Activated CD4-positive, alpha-beta T cell treated with anti-CD3 and anti-CD28 coated beads for 24 hours (primary cell): ENCODE measurements at regions not wholly inside any gene's neighbourhood (a gene's known extent, or its start where the extent isn't known, plus 50 kb on each side); places are given as distances from the start of the nearest gene placed in this dataset.

ENCODE experiments used
- DNase-seq, 2 donors: peaks; one replicate each; pipeline ENCODE4 v3.0.0-alpha.2; 2020; ENCODE audit warnings: low read depth in 2 of 2

DNA sequence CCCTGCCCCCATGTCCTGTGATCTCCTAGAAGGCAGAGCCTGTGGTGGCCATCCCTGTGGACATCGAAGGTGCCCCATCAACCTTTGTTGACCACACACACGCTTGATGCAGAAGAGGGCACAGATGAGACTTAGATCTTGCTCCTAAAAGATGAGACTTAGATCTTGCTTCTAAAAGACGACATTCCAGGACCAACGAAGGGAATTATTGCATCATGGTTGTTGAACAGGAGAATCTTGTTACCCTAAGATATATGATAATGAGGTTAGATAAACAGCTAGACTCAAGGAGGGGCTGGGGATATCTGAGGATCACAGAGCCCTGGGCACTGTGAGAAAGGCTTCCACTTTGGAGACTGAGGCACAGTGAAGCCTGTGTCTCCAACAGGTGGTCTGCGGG lies 91.1 kb upstream of the WSCD2 start:
- no peak for DNase-seq

GRCh38 chr12:108039794-108040193 lies 89.3 kb upstream of the WSCD2 start:
- no peak for DNase-seq

GRCh38 chr12:108040947-108041346 lies 88.1 kb upstream of the WSCD2 start:
- DNase-seq, result no peak

- no peak for DNase-seq
These were observed 85.8 kb upstream of the WSCD2 start for GRCh38 chr12:108043286-108043685.

- no peak for DNase-seq
These were observed 85.1 kb upstream of the WSCD2 start for GRCh38 chr12:108043750-108044533.

DNA sequence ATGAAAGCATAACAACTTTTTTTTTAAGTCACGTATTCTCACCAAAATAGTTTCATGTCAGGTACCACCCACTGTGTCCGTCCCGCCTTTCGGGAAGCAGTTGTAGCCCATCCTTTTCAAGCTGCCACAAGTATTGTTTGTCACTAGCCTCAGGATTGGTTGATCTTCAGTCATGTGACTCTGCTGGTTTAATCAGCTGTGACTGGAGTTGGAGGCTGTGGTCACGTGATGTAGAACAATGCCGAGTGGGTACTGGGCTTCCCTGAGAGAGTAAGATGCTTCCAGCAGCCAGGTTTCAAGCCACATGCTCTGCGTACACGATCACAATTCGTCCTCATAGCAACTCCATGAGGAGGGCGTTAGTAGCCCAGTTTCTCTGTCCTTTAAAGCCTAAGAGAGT lies 83.0 kb upstream of the WSCD2 start:
- DNase-seq, result no peak

DNA sequence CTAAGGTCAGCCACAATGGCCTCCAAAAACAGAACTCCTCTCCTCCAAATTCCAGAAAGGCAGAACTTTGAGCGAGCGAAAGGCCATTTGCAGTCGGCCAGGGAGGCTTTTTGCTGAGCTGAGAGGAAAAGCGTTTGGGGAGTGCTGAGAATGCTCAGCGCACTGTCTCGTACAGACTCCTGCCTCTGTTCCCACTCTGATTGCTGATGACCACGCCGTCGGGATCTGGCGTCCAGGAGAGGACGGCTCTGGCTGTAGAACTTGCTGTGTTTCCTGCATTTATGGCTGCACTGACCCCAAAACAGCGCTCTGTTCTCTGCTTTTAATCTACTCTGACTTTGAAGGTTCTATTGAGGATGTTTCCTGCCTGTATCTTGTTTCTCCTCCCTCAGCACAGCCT lies 82.4 kb upstream of the WSCD2 start:
- DNase-seq, result no peak

DNA sequence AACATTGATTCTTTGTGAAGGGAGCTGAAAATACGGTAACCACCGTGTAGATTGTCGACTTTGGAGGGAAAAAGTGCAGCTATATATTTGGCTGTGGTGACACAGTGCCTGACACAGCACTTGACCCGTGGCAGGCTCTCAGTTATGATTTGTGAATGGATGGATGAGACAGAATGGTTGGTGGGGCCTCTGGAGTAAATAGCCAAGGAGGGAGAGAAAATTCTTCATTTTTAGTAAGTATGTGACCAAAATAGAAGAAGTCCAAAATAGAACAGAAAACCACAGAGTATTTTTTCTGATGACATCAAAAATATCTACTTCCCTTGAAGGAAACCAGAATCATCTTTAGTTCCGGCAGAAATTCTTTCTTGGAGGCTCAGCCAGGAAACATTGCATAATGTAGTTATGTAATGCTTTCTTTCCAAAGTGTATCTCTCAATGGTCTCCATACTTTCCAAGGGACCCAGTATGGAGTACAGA lies 82.0 kb upstream of the WSCD2 start:
- DNase-seq, result no peak

DNA sequence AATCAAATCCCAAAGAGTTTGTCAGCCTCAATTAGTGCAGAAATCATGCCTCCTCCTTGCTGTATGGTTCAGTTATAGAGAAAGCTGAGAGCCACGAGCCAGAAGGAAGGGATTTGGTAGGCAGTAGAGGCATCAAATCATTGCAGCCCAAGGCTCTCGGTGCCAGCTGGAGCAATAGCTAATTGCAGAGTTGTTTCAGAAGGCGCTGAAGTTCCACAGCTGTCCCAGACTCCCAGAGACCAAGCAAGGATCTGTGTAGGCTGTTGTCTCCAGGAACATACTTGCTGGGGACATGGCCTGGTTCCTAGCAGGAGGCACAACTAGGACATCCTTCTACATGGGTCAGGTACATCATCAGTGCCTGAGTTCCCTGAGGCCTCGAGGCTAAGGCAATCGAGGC lies 80.4 kb upstream of the WSCD2 start:
- DNase-seq, result no peak

DNA sequence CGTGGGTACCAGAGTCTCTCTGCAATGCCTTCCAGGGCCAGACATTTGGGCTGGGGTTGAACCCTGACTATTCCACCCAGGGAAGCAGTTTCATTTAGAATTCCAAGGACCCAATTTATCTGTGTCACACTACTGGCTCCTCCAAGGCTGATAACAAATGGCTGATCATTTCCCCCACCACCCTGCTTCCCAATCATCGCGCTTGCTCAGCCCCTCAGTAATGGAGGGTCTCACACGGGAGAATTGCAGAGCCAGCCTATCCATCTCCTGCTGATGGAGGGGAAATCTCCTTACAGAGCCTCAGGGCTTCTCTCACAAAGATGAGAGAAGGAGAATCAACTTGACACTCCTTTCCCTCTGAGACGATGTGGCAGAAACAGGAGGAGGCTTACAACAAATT lies 78.4 kb upstream of the WSCD2 start:
- DNase-seq, result no peak

DNA sequence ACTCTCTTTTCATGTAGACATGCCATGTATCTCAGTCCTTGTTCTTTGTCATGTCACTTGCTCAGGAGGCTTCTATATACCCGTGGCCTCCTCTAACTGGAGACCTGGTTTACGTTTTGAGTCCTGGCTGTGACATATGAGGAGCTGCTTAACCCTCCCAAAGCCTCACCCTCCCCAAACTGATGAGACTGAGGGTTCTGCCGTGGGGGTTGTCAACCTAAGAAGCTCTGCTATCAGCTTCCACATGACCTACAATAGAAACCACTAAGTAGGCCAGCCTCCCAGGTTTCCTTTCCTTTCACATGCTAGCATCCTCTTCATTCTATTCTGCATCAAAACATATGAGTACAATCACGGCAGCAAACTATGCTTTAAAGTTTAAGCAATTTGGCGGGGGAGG lies 76.8 kb upstream of the WSCD2 start:
- no peak for DNase-seq

- DNase-seq, result no peak
These were observed 75.6 kb upstream of the WSCD2 start for GRCh38 chr12:108053512-108053911.

DNA sequence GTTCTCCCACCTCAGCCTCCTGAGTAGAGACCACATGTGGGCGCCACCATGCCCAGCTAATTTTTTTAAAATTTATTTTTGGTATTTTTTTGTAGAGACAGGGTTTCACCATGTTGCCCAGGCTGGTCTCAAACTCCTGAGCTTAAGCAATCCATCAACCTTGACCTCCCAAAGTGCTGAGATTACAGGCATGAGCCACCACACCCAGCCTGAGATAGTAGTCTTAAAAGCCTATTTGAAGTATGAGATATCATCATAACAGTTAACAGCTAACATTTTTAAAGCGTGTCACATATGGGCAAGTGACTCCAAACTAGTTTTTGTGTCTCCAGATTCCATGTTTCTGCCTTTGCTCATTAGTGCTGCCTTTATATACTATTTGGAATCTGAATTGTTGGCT lies 74.6 kb upstream of the WSCD2 start:
- DNase-seq, result no peak

DNA sequence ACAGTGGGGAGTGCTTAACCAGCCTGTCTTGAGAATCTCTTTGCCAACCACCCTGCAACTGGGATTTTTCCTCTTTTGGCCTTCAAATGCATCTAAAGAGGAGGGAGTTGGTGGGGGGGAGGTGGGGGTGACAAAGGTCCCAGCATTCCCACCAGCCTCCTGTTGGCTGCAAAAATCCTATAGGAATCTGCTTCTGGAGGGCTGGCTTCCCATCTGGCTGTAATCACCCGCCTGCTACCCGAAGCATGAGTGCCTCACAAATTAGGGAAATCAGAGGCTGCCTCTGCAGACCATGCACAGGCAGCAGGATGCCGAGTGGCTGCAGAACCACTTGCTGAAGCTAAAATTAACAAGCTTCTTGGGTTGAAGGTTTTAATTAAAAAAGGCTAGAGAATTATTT lies 73.9 kb upstream of the WSCD2 start:
- DNase-seq, result no peak

- DNase-seq, result no peak
These were observed 69.0 kb upstream of the WSCD2 start for GRCh38 chr12:108060067-108060466.

DNA sequence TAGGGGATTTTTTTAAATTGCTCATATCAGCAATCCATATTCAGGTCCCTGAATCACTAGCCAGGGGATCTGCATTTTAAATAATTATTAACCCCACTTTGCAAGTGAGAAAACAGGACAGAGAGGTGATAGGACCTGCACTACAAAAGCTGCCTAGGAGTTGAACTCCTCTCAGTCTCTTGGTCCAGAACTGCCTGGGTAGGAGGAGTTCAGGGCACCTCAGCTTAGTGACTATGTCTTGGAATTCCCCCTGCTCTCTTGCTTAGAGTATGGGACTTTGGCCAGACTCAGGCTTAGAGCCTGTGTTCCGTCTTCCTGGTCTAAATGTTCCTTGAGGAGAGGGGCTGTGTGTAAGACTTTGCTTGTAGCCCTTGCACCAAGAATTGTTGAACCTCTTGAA lies 68.2 kb upstream of the WSCD2 start:
- no peak for DNase-seq

GRCh38 chr12:108063192-108063591 lies 65.9 kb upstream of the WSCD2 start:
- no peak for DNase-seq

GRCh38 chr12:108065069-108065468 lies 64.0 kb upstream of the WSCD2 start:
- no peak for DNase-seq

DNA sequence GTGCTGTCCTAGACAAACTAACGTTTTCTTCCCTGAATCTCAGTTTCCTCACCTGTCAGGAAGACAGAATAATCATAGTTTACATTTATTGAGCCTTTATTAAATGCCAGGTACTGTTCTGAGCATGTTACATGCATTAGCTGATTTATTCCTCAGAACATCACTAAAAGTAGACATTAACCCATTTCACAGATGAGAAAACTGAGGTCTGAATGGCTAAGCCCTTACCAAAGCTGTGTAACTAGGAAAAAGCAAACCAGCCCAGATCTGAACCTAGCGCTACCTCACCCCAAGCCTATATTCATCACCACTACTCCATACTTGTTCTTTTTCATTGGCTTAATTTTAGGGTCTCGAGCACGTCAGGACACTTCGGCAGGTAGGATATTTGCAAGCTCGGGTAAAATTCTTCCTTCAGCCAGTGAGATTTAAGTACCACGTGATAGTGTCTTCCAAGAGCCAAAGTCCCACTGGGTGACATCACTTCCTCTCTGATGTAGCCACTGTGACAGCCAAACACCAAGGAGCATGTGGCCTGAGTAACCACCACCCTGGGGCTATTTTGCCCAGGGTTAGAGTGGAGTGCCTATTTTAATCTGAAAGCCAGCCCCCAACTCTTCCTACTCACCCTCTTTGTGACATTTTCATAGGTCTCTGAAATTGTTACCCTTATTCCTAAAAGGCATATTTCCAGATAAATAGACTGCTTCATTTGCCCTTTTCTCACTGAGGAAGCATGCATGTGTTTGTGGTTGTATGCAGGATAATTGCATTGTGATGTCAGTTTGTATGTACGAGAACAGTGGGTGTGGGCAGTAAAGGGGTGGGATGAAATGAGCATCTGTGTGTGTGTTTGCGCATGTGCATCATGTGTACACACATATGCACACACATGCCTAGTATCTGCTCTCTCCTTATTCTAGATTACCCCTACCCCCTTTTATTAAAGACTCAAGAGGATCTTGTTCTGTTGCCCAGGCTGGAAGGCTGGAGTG lies 62.2 kb upstream of the WSCD2 start:
- no peak for DNase-seq

DNA sequence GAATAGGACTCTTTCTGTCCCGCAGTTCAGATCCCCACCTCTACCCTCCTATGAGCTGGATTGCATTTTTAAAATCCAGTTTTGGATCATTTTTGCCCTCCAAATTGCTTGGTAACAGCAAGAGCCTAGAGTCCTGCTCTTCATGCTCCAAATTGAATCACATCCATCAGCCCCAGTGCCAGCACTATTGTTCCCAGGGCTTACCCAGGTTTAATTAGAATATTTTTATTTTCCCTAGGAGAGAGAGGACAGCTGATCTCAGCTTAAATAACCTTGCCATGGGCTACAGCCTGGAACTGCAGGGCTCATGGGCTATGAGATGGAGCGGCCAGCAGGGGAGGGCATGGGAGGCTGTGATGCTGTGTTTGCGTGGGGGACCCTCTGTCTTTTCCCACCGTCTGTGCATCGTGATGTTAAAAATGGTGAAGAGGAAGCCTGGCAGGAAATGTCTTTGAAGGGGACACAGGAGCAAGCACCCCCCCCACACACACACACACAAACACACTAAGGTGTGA lies 59.4 kb upstream of the WSCD2 start:
- DNase-seq, result no peak

GRCh38 chr12:108075561-108075960 lies 53.5 kb upstream of the WSCD2 start:
- DNase-seq, result no peak

- DNase-seq, result no peak
These were observed 52.5 kb upstream of the WSCD2 start for GRCh38 chr12:108076556-108076955.

DNA sequence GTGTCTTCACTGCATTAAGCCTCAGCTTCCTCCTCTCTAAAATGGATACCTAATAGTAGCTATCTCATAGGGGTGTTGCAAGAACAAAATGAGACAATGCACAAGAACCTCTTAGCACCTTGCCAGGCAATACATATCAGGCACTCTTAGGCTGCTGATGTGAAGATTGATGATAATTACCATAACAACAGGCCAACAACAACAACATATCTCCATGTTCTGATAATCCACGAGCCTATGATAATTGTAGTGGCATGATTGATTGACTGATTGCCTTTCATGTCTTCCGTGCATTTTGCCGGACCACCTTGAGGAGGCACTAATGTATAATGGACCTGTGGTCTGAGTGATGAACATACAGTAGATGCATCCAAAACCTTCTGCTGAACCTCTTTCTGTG lies 50.7 kb upstream of the WSCD2 start:
- DNase-seq, result no peak
